ENCODE measurements at regions not wholly inside any gene's neighbourhood (a gene's known extent, or its start where the extent isn't known, plus 50 kb on each side); places are given as distances from the start of the nearest gene placed in this dataset.

- intact Hi-C loops (cut with micrococcal nuclease): no loop called here
Observed at GRCh38 chr17:71922439-71922838, 198.4 kb upstream of the SOX9 start.

- intact Hi-C loops (cut with micrococcal nuclease): no loop called here
Observed at GRCh38 chr17:71926746-71927398, 193.9 kb upstream of the SOX9 start.

- intact Hi-C loops (cut with micrococcal nuclease): no loop called here
Observed at GRCh38 chr17:71933306-71933705, 187.5 kb upstream of the SOX9 start.

- intact Hi-C loops (cut with micrococcal nuclease): no loop called here
Observed at GRCh38 chr17:71934520-71934919, 186.3 kb upstream of the SOX9 start.

- intact Hi-C loops (cut with micrococcal nuclease): no loop called here
Observed at GRCh38 chr17:71935341-71935740, 185.5 kb upstream of the SOX9 start.

GRCh38 chr17:71936977-71937376 lies 183.8 kb upstream of the SOX9 start:
- intact Hi-C loops (cut with micrococcal nuclease): no loop called here

GRCh38 chr17:71937914-71938313 lies 182.9 kb upstream of the SOX9 start:
- intact Hi-C loops (cut with micrococcal nuclease): no loop called here

GRCh38 chr17:71938340-71939010 lies 182.3 kb upstream of the SOX9 start:
- intact Hi-C loops (cut with micrococcal nuclease): no loop called here

GRCh38 chr17:71941920-71942319 lies 178.9 kb upstream of the SOX9 start:
- intact Hi-C loops (cut with micrococcal nuclease): no loop called here

- intact Hi-C loops (cut with micrococcal nuclease): no loop called here
Observed at GRCh38 chr17:71942626-71943025, 178.2 kb upstream of the SOX9 start.

- intact Hi-C loops (cut with micrococcal nuclease): no loop called here
Observed at GRCh38 chr17:71948703-71949422, 172.0 kb upstream of the SOX9 start.

GRCh38 chr17:71959154-71959553 lies 161.7 kb upstream of the SOX9 start:
- intact Hi-C loops (cut with micrococcal nuclease): no loop called here

- intact Hi-C loops (cut with micrococcal nuclease): no loop called here
Observed at GRCh38 chr17:71963351-71963750, 157.5 kb upstream of the SOX9 start.

GRCh38 chr17:71963791-71964190 lies 157.0 kb upstream of the SOX9 start:
- intact Hi-C loops (cut with micrococcal nuclease): no loop called here

GRCh38 chr17:71964559-71964958 lies 156.3 kb upstream of the SOX9 start:
- intact Hi-C loops (cut with micrococcal nuclease): no loop called here

GRCh38 chr17:71966055-71966454 lies 154.8 kb upstream of the SOX9 start:
- intact Hi-C loops (cut with micrococcal nuclease): no loop called here

GRCh38 chr17:71966459-71967313 lies 154.1 kb upstream of the SOX9 start:
- intact Hi-C loops (cut with micrococcal nuclease): no loop called here

GRCh38 chr17:71969500-71969899 lies 151.3 kb upstream of the SOX9 start:
- intact Hi-C loops (cut with micrococcal nuclease): no loop called here

- intact Hi-C loops (cut with micrococcal nuclease): no loop called here
Observed at GRCh38 chr17:71970312-71970711, 150.5 kb upstream of the SOX9 start.

GRCh38 chr17:71974051-71974450 lies 146.8 kb upstream of the SOX9 start:
- intact Hi-C loops (cut with micrococcal nuclease): no loop called here

- intact Hi-C loops (cut with micrococcal nuclease): no loop called here
Observed at GRCh38 chr17:71975331-71975801, 145.5 kb upstream of the SOX9 start.
